ENCODE measurements at regions not wholly inside any gene's neighbourhood (a gene's known extent, or its start where the extent isn't known, plus 50 kb on each side); places are given as distances from the start of the nearest gene placed in this dataset.
"Not testable (repeated sequence)": the region's sequence is repeated elsewhere in the genome, so short reads cannot be mapped to it uniquely, and the experiment has no call there.

- Histone ChIP-seq H3K27ac (no peak overlapping the region), H3K36me3 (no peaks in the 10 kb centered on the region), H3K9me3 (no peaks in the 10 kb centered on the region), H3K9ac (ENCODE audit: low read depth in 2 of 2, low read length in 2 of 2) (no peak overlapping the region), H3K4me1 (no peaks in the 10 kb centered on the region), H3K4me3 (no peak overlapping the region), H3K27me3 (no peaks in the 10 kb centered on the region)
- DNase-seq, result no peak
- intact Hi-C loops (cut with DNase I), result no loop called here
- TF ChIP-seq CTCF (IDR thresholded peaks at IDR 0.05), result no peak
Measured at GRCh38 chr6:86707545-86708120, 229.7 kb upstream of the HTR1E start.

DNA sequence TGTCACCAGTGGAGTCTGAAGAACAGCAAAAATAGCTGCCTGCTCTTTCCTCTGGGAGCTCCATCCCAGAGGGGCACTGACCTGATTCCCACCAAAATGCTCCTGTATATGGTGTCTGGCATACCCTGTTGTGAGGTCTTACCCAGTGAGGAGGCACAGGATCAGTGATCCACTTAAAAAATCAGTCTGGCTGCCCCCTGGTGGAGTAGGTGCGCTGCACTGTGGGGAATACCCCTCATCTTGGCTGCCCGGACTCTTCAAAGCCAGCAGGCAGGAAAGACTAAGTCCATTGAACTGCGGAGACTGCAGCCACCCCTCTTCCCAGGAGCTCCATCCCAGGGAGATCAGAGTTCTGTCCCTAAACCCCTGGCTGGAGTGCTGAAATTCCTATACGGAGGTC, 230.9 kb upstream of the HTR1E start:
- H3K4me3 ChIP-seq, result no peak overlapping the region
- no peaks in the 10 kb centered on the region for H3K27me3 ChIP-seq
- no peak for TF ChIP-seq CTCF (IDR thresholded peaks at IDR 0.05)
- H3K27ac ChIP-seq, result no peak overlapping the region
- H3K9ac ChIP-seq (ENCODE audit: low read depth in 2 of 2, low read length in 2 of 2), result no peak overlapping the region
- H3K4me1 ChIP-seq, result no peaks in the 10 kb centered on the region
- intact Hi-C loops (cut with DNase I), result no loop called here
- H3K36me3 ChIP-seq, result no peaks in the 10 kb centered on the region
- no peaks in the 10 kb centered on the region for H3K9me3 ChIP-seq
- no peak for DNase-seq

DNA sequence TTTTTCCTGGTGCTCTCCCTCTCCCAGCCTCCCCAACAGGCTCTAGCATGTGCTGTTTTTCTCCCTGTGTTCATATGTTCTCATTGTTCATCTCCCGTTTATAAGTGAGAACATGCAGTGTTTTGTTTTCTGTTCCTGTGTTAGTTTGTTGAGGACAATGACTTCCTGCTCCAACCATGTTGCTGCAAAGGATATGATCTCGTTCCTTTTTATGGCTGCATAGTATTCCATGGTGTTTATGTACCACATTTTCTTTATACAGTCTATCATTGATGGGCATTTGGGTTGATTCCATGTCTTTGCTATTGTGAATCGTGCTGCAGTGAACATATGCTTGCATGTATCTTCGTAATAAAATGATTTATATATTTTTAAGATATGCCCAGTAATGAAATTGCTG, 236.1 kb upstream of the HTR1E start:
- intact Hi-C loops (cut with DNase I), result not testable (repeated sequence)

DNA sequence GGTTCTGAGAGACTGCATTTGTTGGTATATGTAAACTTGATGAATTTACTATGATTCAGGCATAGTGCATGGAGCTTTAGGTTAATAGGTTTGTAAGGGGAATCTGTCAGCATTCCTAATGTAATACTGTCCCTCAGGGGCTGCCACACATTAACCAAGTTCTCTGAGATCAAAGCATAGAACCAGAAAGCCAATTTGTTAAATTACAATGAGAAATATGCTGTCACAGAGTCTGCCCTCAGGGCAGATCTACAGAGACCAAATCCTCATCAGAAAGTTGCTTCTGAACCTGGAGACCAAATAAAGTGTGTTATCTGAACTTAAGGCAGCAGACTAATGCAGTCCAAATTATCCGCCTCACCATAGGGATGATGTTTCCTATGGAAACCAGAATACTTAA, 250.8 kb upstream of the HTR1E start:
- no peaks in the 10 kb centered on the region for H3K9me3 ChIP-seq
- no peaks in the 10 kb centered on the region for H3K4me1 ChIP-seq
- intact Hi-C loops (cut with DNase I), result no loop called here
- no peak overlapping the region for H3K9ac ChIP-seq (ENCODE audit: low read depth in 2 of 2, low read length in 2 of 2)
- no peak overlapping the region for H3K4me3 ChIP-seq
- DNase-seq, result no peak
- no peaks in the 10 kb centered on the region for H3K27me3 ChIP-seq
- H3K36me3 ChIP-seq, result no peaks in the 10 kb centered on the region
- no peak for TF ChIP-seq CTCF (IDR thresholded peaks at IDR 0.05)
- H3K27ac ChIP-seq, result no peak overlapping the region

More for the DNA sequence above, 236.1 kb upstream of the HTR1E start:
- DNase-seq; H3K36me3 ChIP-seq; H3K4me3 ChIP-seq; H3K4me1 ChIP-seq; H3K27ac ChIP-seq; H3K27me3 ChIP-seq; H3K9ac ChIP-seq (ENCODE audit: low read depth in 2 of 2, low read length in 2 of 2); H3K9me3 ChIP-seq: not testable (repeated sequence)

- Histone ChIP-seq H3K4me1 (no peaks in the 10 kb centered on the region), H3K4me3 (no peak overlapping the region), H3K9ac (ENCODE audit: low read depth in 2 of 2, low read length in 2 of 2) (no peak overlapping the region), H3K9me3 (no peaks in the 10 kb centered on the region), H3K27me3 (no peaks in the 10 kb centered on the region), H3K27ac (no peak overlapping the region), H3K36me3 (no peaks in the 10 kb centered on the region)
- DNase-seq, result no peak
- intact Hi-C loops (cut with DNase I), result no loop called here
- no peak for TF ChIP-seq CTCF (IDR thresholded peaks at IDR 0.05)
Measured at GRCh38 chr6:86685230-86685797, 252.0 kb upstream of the HTR1E start.

DNA sequence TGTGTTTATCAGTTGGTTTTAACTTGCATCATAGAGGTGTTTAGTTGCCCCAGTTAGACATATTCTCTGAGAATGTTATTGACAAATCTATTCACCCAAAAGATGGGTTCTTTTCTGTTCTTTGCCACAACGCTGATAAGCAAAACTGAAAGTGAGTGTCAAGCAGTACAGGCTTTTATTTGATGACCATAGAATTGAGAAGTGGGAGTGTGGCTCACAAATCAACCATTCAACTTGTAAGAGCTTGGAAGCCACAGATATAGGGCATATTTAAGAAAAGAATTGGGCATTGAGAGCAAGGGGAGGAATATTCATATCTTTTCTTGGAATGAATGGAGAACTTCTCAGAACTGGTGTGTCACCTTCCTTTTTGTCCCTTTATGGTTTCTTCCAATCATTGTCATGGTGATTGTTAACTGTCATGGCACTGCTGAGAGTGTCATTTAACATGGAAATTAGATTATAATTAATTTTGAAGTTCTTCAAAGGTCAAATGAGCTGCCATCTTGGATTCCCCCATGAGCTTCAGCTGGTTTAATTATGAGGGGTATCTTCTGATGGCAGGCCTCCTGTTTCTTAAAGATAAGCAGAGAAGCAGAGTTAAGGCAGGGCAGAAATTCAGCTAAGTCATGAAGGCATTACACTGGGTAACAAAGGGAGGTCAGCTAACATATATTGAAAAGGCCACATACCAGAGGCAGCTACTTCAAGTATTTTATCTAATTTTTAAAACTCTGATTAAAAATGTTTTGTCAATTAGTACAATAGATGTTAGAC, 254.0 kb upstream of the HTR1E start:
- no peaks in the 10 kb centered on the region for H3K36me3 ChIP-seq

More for the DNA sequence above, 254.0 kb upstream of the HTR1E start:
- no peak overlapping the region for H3K9ac ChIP-seq (ENCODE audit: low read depth in 2 of 2, low read length in 2 of 2)
- no peak overlapping the region for H3K4me3 ChIP-seq
- no peak for TF ChIP-seq CTCF (IDR thresholded peaks at IDR 0.05)
- H3K27ac ChIP-seq, result no peak overlapping the region
- no peaks in the 10 kb centered on the region for H3K4me1 ChIP-seq
- H3K27me3 ChIP-seq, result no peaks in the 10 kb centered on the region
- DNase-seq, result no peak
- intact Hi-C loops (cut with DNase I), result no loop called here
- H3K9me3 ChIP-seq, result no peaks in the 10 kb centered on the region

Data from colonic mucosa (tissue), 4 donors.